SJCRH30 (cell line): ENCODE measurements at regions not wholly inside any gene's neighbourhood (a gene's known extent, or its start where the extent isn't known, plus 50 kb on each side); places are given as distances from the start of the nearest gene placed in this dataset.
"Not testable (repeated sequence)": the region's sequence is repeated elsewhere in the genome, so short reads cannot be mapped to it uniquely, and the experiment has no call there.

Experiments
- DNase-seq, 2 experiments: peaks; one replicate each; pipeline ENCODE4 v3.0.0-alpha.2; 2015 to 2020
- H3K27ac ChIP-seq: fragments of 250-450 bp; sonication (Bioruptor Pico); 2 replicates; pipeline ENCODE4 v1.5.1; 2020; ENCODE audit warnings: mild to moderate bottlenecking, moderate library complexity
- H3K27me3 ChIP-seq: fragments of 250-450 bp; sonication (Bioruptor Pico); 2 replicates; pipeline ENCODE4 v1.5.1; 2020; ENCODE audit warnings: mild to moderate bottlenecking, moderate library complexity
- H3K36me3 ChIP-seq: fragments of 250-450 bp; sonication (Bioruptor Pico); 2 replicates; pipeline ENCODE4 v1.5.1; 2020; ENCODE audit warnings: mild to moderate bottlenecking, moderate library complexity
- H3K4me1 ChIP-seq: fragments of 250-450 bp; sonication (Bioruptor Pico); 2 replicates; pipeline ENCODE4 v1.5.1; 2020; ENCODE audit warnings: mild to moderate bottlenecking, moderate library complexity
- H3K4me3 ChIP-seq: fragments of 250-450 bp; sonication (Bioruptor Pico); 2 replicates; pipeline ENCODE4 v1.5.1; 2020; ENCODE audit warnings: mild to moderate bottlenecking, moderate library complexity
- H3K9me3 ChIP-seq: fragments of 250-450 bp; sonication (Bioruptor Pico); replicated peaks from 2 replicates; pipeline ENCODE4 v1.5.1; 2020; ENCODE audit warnings: mild to moderate bottlenecking, moderate library complexity

GRCh38 chr6:14537030-14537429 lies 419.5 kb downstream of the CD83 start:
- Histone ChIP-seq H3K27ac (no peak overlapping the region), H3K36me3 (no peaks in the 10 kb centered on the region), H3K4me3 (no peak overlapping the region), H3K4me1 (no peaks in the 10 kb centered on the region), H3K9me3 (no peaks in the 10 kb centered on the region), H3K27me3 (no peaks in the 10 kb centered on the region)
- no peak for DNase-seq

GRCh38 chr6:14540276-14540675 lies 422.7 kb downstream of the CD83 start:
- no peaks in the 10 kb centered on the region for H3K36me3 ChIP-seq
- no peak for DNase-seq

GRCh38 chr6:14540810-14541540 lies 423.4 kb downstream of the CD83 start:
- H3K27me3 ChIP-seq = no peaks in the 10 kb centered on the region
- no peak overlapping the region for H3K27ac ChIP-seq
- no peaks in the 10 kb centered on the region for H3K4me1 ChIP-seq
- no peak for DNase-seq
- H3K4me3 ChIP-seq = no peak overlapping the region
- no peaks in the 10 kb centered on the region for H3K36me3 ChIP-seq
- H3K9me3 ChIP-seq = no peaks in the 10 kb centered on the region

More at GRCh38 chr6:14540276-14540675, 422.7 kb downstream of the CD83 start:
- no peaks in the 10 kb centered on the region for H3K9me3 ChIP-seq
- no peaks in the 10 kb centered on the region for H3K4me1 ChIP-seq
- no peaks in the 10 kb centered on the region for H3K27me3 ChIP-seq
- H3K27ac ChIP-seq = no peak overlapping the region
- H3K4me3 ChIP-seq = no peak overlapping the region

GRCh38 chr6:14542670-14543366 lies 425.2 kb downstream of the CD83 start:
- no peaks in the 10 kb centered on the region for H3K36me3 ChIP-seq
- H3K4me3 ChIP-seq = no peak overlapping the region
- no peaks in the 10 kb centered on the region for H3K9me3 ChIP-seq
- H3K27me3 ChIP-seq = no peaks in the 10 kb centered on the region
- H3K4me1 ChIP-seq = no peaks in the 10 kb centered on the region
- DNase-seq = no peak
- H3K27ac ChIP-seq = no peak overlapping the region

- no peaks in the 10 kb centered on the region for H3K36me3 ChIP-seq
- no peak overlapping the region for H3K27ac ChIP-seq
- DNase-seq = peak in 1 of 2 experiments; percentile 26
- H3K4me3 ChIP-seq = no peak overlapping the region
- H3K9me3 ChIP-seq = no peaks in the 10 kb centered on the region
- H3K27me3 ChIP-seq = no peaks in the 10 kb centered on the region
- H3K4me1 ChIP-seq = no peaks in the 10 kb centered on the region
Observed at GRCh38 chr6:14543971-14544585, 426.5 kb downstream of the CD83 start.

GRCh38 chr6:14544666-14545065 lies 427.1 kb downstream of the CD83 start:
- no peaks in the 10 kb centered on the region for H3K9me3 ChIP-seq
- H3K27ac ChIP-seq = no peak overlapping the region
- H3K27me3 ChIP-seq = no peaks in the 10 kb centered on the region
- H3K4me3 ChIP-seq = no peak overlapping the region
- H3K4me1 ChIP-seq = no peaks in the 10 kb centered on the region
- DNase-seq = no peak
- H3K36me3 ChIP-seq = no peaks in the 10 kb centered on the region

- no peak overlapping the region for H3K4me3 ChIP-seq
- H3K27me3 ChIP-seq = no peaks in the 10 kb centered on the region
- no peaks in the 10 kb centered on the region for H3K9me3 ChIP-seq
- no peak for DNase-seq
- H3K4me1 ChIP-seq = no peaks in the 10 kb centered on the region
- H3K27ac ChIP-seq = no peak overlapping the region
- no peaks in the 10 kb centered on the region for H3K36me3 ChIP-seq
Observed at GRCh38 chr6:14545496-14545895, 427.9 kb downstream of the CD83 start.

GRCh38 chr6:14546036-14546435 lies 428.5 kb downstream of the CD83 start:
- Histone ChIP-seq H3K4me3 (no peak overlapping the region), H3K36me3 (no peaks in the 10 kb centered on the region), H3K27me3 (no peaks in the 10 kb centered on the region), H3K4me1 (no peaks in the 10 kb centered on the region), H3K27ac (no peak overlapping the region), H3K9me3 (no peaks in the 10 kb centered on the region)
- DNase-seq = no peak

- Histone ChIP-seq H3K27ac (no peak overlapping the region), H3K36me3 (no peaks in the 10 kb centered on the region), H3K9me3 (no peaks in the 10 kb centered on the region), H3K27me3 (no peaks in the 10 kb centered on the region), H3K4me3 (no peak overlapping the region), H3K4me1 (no peaks in the 10 kb centered on the region)
- no peak for DNase-seq
Observed at GRCh38 chr6:14547284-14547998, 429.9 kb downstream of the CD83 start.

GRCh38 chr6:14549304-14549770 lies 431.8 kb downstream of the CD83 start:
- H3K9me3 ChIP-seq = no peaks in the 10 kb centered on the region
- H3K36me3 ChIP-seq = no peaks in the 10 kb centered on the region
- DNase-seq = peak; percentile 24 to 55
- no peak overlapping the region for H3K4me3 ChIP-seq
- no peaks in the 10 kb centered on the region for H3K4me1 ChIP-seq
- H3K27ac ChIP-seq = no peak overlapping the region
- H3K27me3 ChIP-seq = no peaks in the 10 kb centered on the region

GRCh38 chr6:14549871-14550270 lies 432.3 kb downstream of the CD83 start:
- Histone ChIP-seq H3K27ac (no peak overlapping the region), H3K4me1 (no peaks in the 10 kb centered on the region), H3K4me3 (no peak overlapping the region), H3K27me3 (no peaks in the 10 kb centered on the region), H3K9me3 (no peaks in the 10 kb centered on the region), H3K36me3 (no peaks in the 10 kb centered on the region)
- no peak for DNase-seq

GRCh38 chr6:14550410-14550809 lies 432.8 kb downstream of the CD83 start:
- no peaks in the 10 kb centered on the region for H3K9me3 ChIP-seq
- no peak overlapping the region for H3K4me3 ChIP-seq
- no peak overlapping the region for H3K27ac ChIP-seq
- H3K36me3 ChIP-seq = no peaks in the 10 kb centered on the region
- H3K4me1 ChIP-seq = no peaks in the 10 kb centered on the region
- no peak for DNase-seq
- H3K27me3 ChIP-seq = no peaks in the 10 kb centered on the region

GRCh38 chr6:14550822-14551221 lies 433.2 kb downstream of the CD83 start:
- no peak overlapping the region for H3K27ac ChIP-seq
- no peaks in the 10 kb centered on the region for H3K4me1 ChIP-seq
- H3K4me3 ChIP-seq = no peak overlapping the region
- H3K9me3 ChIP-seq = no peaks in the 10 kb centered on the region
- DNase-seq = peak in 1 of 2 experiments; percentile 5
- H3K36me3 ChIP-seq = no peaks in the 10 kb centered on the region
- H3K27me3 ChIP-seq = no peaks in the 10 kb centered on the region

- not testable (repeated sequence) for H3K27me3 ChIP-seq, H3K9me3 ChIP-seq, H3K27ac ChIP-seq, H3K4me3 ChIP-seq, H3K36me3 ChIP-seq, DNase-seq, H3K4me1 ChIP-seq
Observed at GRCh38 chr6:14551601-14552000, 434.0 kb downstream of the CD83 start.

- DNase-seq = no peak
- no peak overlapping the region for H3K27ac ChIP-seq
- H3K36me3 ChIP-seq = no peaks in the 10 kb centered on the region
- no peaks in the 10 kb centered on the region for H3K9me3 ChIP-seq
- H3K4me1 ChIP-seq = no peaks in the 10 kb centered on the region
- H3K27me3 ChIP-seq = no peaks in the 10 kb centered on the region
- no peak overlapping the region for H3K4me3 ChIP-seq
Observed at GRCh38 chr6:14552891-14553290, 435.3 kb downstream of the CD83 start.
